ENCODE measurements at regions not wholly inside any gene's neighbourhood (a gene's known extent, or its start where the extent isn't known, plus 50 kb on each side); places are given as distances from the start of the nearest gene placed in this dataset.
"Not testable (repeated sequence)": the region's sequence is repeated elsewhere in the genome, so short reads cannot be mapped to it uniquely, and the experiment has no call there.

GRCh38 chr4:112708772-112709171 is 71.8 kb downstream of the LARP7 start:
- DNase-seq = no peak

GRCh38 chr4:112714922-112715901 is 78.3 kb downstream of the LARP7 start:
- no peak for DNase-seq

GRCh38 chr4:112717856-112718255 is 80.9 kb downstream of the LARP7 start:
- DNase-seq = no peak

- DNase-seq = no peak
These were observed 84.7 kb downstream of the LARP7 start for GRCh38 chr4:112721627-112722026.

- DNase-seq = no peak
These were observed 89.1 kb downstream of the LARP7 start for GRCh38 chr4:112726041-112726440.

GRCh38 chr4:112727728-112728127 is 90.8 kb downstream of the LARP7 start:
- not testable (repeated sequence) for DNase-seq

- DNase-seq = no peak
These were observed 94.8 kb downstream of the LARP7 start for GRCh38 chr4:112731715-112732114.

- DNase-seq = no peak
These were observed 95.2 kb downstream of the LARP7 start for GRCh38 chr4:112732142-112732541.

GRCh38 chr4:112735474-112735951 is 98.6 kb downstream of the LARP7 start:
- DNase-seq = no peak

- no peak for DNase-seq
These were observed 99.8 kb downstream of the LARP7 start for GRCh38 chr4:112736718-112737135.

- DNase-seq = no peak
These were observed 102.5 kb downstream of the LARP7 start for GRCh38 chr4:112739442-112739841.

GRCh38 chr4:112747036-112747435 is 110.1 kb downstream of the LARP7 start:
- no peak for DNase-seq

GRCh38 chr4:112748352-112748878 is 111.5 kb downstream of the LARP7 start:
- no peak for DNase-seq

- not testable (repeated sequence) for DNase-seq
These were observed 113.8 kb downstream of the LARP7 start for GRCh38 chr4:112750749-112751148.

- DNase-seq = no peak
These were observed 114.5 kb downstream of the LARP7 start for GRCh38 chr4:112751447-112751846.

- DNase-seq = no peak
These were observed 115.1 kb downstream of the LARP7 start for GRCh38 chr4:112752061-112752460.

GRCh38 chr4:112752510-112752909 is 115.6 kb downstream of the LARP7 start:
- DNase-seq = no peak

- no peak for DNase-seq
These were observed 116.4 kb downstream of the LARP7 start for GRCh38 chr4:112753333-112753732.

- no peak for DNase-seq
These were observed 122.4 kb downstream of the LARP7 start for GRCh38 chr4:112759313-112759712.

GRCh38 chr4:112765317-112765974 is 128.5 kb downstream of the LARP7 start:
- DNase-seq = no peak

- DNase-seq = no peak
These were observed 129.5 kb downstream of the LARP7 start for GRCh38 chr4:112766422-112766821.

- no peak for DNase-seq
These were observed 130.4 kb downstream of the LARP7 start for GRCh38 chr4:112767386-112767785.

- no peak for DNase-seq
These were observed 133.2 kb downstream of the LARP7 start for GRCh38 chr4:112770114-112770513.

GRCh38 chr4:112775801-112776200 is 138.9 kb downstream of the LARP7 start:
- DNase-seq = no peak
